ENCODE measurements at regions not wholly inside any gene's neighbourhood (a gene's known extent, or its start where the extent isn't known, plus 50 kb on each side); places are given as distances from the start of the nearest gene placed in this dataset.
"Not testable (repeated sequence)": the region's sequence is repeated elsewhere in the genome, so short reads cannot be mapped to it uniquely, and the experiment has no call there.

DNA sequence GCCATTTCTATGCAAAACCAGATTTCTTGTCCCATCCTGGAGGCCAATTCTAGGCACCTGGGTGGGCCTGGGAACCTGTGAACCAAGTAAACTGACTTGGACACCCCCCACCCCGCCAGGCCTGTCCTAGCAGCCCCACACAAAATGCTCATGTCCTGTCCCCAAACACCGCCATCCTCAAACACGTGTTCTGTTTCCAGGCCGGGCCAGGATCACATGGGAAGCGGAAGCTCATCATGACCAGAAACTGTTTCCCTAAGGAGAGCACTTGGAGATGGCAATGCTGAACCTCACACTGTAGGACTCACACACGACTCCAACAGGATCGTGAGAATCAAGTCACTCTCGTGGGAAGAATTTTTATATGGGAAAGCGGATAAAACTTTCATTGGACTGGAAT is 78.7 kb upstream of the DRD5 start:
- DNase-seq (ENCODE audit: low spot score): not testable (repeated sequence)

DNA sequence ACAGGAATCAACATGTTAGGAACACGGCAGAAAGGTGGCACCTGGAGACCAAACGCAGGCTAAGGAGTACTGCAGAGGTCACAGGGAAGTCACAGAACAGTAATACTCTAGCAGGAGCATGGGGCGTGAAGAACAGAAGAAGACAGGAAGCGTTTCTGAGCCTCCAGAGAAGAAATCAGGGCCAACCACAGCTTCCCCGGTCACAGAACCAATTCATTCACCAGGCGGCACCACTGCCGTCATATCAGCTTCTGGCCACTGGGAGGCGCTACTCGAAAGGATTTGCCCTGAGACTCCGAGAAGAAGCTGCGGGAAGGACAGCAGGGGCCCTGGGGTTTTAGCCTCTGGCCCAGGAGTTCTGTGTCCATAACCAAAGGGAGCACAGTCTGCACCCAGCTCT is 78.0 kb upstream of the DRD5 start:
- DNase-seq (ENCODE audit: low spot score): peak; percentile 80

DNA sequence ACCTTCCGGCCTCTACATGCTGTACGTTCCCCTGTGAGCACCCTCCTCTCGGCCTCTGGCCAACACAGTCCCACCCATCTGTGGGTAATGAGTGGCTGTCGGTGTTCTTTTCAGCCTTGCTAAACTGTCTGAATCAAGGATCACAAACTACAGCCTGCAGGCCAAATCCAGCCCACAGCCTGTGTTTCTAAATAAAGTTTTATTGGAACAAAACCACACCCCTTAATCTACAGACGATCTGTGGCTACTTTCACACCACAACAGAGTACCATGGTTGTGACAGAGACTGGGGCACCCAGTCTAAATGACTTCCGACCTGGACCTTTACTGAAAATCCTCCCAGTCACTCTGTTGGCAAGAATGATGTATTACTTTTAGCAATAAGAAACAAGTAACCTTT is 77.3 kb upstream of the DRD5 start:
- not testable (repeated sequence) for DNase-seq (ENCODE audit: low spot score)

DNA sequence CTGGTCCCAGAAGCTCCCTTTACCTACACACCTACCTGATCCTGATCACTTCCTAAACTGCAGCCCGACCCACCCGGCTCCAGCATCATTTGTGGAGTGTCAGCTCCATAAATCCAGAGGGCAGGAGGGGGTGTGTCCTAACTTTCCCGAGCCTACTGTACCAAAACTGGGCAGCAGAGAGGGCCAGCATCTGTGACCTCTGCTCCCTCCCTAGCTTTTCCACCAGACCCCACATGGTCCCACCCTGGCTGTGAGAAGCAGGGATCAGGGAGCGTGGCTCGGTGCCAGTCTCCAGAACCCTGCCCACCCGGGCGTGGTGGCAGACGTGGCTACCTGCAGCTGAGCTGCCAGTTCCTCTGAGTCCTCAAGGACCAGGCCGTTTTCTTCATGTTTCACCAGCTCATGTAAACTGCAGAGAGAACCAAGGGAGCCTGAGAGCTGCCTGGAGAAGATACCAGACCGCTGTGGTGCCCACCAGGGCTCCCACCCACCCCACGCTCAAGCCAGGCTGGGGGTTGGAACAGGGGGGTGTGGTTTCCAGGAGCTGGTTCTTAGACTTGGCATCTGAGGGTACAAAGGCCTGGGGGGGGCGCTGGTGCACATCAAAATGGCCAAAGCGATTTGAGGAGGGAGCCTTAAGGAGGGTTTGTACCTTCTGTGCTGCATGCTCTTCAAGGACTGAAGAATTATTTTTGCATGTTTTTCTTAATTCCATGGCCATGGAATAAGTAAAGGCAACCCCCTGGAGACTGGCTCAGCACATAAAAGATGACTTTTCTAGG is 76.7 kb upstream of the DRD5 start:
- no peak for DNase-seq (ENCODE audit: low spot score)

DNA sequence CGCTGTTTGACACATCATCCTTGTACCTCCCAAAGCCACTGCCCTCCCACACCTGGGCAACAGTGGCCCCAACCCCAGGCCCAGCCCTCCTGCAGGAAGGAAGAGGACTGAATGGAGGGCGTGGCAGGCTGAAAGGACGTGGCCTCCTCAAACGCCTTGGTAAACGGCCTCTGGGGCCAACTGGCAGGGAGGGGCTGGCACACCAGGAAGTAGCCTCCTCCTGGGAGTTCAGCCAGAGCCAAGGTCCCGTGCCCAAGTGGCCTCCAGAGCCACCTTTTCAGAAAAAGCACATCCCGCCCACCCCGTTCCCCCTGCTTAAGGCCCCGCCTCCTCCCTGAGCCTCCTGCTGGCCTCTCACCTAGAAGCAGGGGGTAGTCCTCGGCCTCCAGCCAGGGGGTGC is 74.2 kb upstream of the DRD5 start:
- DNase-seq (ENCODE audit: low spot score): not testable (repeated sequence)

DNA sequence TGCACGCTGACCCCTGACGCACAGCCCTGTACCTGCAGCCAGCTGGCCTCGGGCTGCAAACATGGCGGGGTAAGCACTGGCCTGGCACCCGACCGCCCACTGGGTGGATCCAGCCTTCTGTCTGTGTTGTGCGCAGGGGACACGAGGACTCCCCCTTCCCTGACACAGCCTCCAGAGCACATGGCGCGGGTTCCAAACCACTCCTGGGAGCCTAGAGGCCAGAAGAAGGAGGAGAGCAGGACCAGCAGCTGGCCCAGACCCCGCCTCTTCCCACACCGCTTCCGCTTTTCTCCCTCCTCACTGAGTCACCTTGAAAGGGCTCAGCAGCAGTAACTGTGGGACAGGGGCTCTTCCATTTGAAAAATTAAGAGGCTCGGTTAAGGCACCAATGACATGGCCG is 73.5 kb upstream of the DRD5 start:
- DNase-seq (ENCODE audit: low spot score): not testable (repeated sequence)

DNA sequence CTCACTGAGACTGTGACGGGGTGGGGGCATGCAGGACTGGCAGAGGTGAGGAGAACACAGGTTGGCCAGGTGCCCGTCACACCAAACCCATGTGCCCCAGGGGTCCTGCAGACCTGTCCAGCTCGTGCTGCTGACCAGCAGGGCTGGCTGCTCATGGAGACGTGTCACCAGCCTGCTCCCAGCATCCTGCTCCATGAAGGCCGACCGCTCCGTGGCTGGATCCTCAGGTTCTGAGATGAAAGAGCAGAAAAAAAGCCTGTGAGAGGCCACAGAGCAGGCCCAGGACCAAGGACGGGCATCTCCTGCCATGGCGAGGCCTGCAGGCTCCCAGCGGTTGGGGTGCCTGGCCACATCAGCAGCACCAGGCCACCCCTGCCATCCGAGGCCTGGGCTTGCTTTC is 71.7 kb upstream of the DRD5 start:
- DNase-seq (ENCODE audit: low spot score): no peak

DNA sequence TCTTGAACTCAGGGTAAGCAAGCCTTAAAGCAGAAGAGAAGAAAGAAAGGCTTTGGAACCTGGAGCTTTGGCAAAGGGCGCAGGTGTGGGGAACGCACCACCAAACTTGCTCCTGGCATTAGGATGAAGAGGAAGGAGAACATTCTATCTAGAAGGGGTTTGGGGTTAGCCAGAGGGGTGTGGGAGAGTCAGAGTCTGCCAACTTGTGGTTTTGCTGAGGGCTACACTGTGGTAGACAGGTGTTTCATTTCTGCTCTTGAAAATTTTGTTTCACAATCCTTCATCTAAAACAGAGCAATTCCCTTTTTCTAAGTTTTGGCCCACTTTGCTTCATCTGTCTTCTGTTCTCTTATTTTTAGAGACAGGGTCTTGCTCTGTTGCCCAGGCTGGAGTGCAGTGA is 66.2 kb upstream of the DRD5 start:
- not testable (repeated sequence) for DNase-seq (ENCODE audit: low spot score)

DNA sequence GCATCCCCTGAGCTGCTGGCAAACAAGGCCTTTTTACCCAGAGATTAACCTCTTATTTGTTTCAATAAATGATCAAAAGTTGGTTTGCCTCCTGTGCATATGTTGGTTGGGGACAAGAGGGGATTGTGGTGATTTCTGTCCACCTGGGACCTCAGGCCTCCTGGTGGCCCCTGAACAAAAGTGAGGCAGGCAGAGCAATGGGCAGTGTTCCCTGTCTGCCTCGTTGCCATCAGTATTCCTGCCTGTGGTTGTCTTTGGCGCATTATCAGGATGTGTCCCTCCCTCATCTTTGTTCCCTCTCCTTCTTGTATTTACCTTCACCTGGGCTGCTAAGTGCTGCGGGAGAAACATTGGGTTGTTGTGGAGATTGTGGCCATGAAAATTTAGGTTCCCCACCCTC is 65.3 kb upstream of the DRD5 start:
- DNase-seq (ENCODE audit: low spot score): no peak

DNA sequence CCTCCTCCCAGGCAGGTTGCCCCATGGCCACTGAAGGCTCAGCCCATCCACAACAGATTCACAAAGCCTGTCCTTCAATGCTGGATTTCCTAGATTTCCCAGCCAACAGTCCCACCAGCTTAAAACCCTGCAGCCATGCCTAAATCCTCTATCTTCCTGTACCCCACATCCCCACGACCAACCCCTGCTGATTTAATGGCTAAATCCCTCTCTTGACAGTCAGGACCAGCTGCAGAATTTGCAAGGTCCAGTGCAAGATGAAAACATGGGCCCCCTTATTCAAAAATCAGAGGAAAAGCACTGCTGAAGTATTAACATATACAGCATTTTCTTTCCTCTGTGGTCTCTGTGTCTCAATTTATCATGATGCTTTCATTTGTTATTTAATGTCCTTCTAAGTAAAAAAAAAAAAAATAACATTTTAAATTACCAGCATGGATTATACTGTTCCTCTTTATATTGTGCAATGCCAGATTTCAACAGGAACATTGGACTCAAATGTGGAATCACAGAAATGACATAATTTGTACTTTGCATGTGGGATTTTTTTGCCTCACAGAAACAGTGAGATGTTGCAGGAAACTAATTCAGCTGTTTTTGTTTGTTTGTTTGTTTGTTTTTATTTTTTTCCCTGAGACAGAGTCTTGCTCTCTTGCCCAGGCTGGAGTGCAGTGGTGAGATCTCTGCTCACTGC is 63.0 kb upstream of the DRD5 start:
- DNase-seq (ENCODE audit: low spot score): not testable (repeated sequence)

DNA sequence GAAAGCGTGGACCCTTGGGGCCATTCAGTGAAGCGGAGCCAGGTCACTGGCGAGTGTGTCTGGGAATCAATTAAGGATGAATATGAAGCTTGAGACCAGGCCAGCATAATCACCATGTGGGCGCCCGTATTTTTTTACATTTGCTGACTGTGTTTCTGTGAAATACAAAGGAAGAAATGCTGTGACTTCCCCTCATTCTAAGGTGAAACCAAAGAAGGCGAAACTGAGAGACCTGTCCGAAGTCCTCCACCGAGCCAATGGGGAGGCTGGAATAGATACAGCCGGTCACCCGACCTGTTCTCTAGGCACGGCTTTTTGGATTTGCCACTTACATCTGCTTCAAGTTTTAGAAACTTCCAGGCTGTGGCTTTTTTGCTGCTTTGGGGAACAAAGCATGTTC is 59.3 kb upstream of the DRD5 start:
- not testable (repeated sequence) for DNase-seq (ENCODE audit: low spot score)
